ENCODE measurements at regions not wholly inside any gene's neighbourhood (a gene's known extent, or its start where the extent isn't known, plus 50 kb on each side); places are given as distances from the start of the nearest gene placed in this dataset.

- TF ChIP-seq CTCF (IDR thresholded peaks at IDR 0.05 in 2 of 3, conservative IDR thresholded peaks at IDR 0.05 in 1 of 3; ENCODE audit: insufficient read depth in 2 of 3, low read depth in 1 of 3, low read length in 3 of 3) (no peak), EZH2 (IDR thresholded peaks at IDR 0.05; ENCODE audit: borderline replicate concordance, low read depth, low read length) (no peak), KLF16 (IDR thresholded peaks at IDR 0.05) (no peak), CBX8 (IDR thresholded peaks at IDR 0.05; ENCODE audit: borderline replicate concordance, extremely low read depth, low read depth, low read length, poor library complexity, severe bottlenecking) (no peak), ATF1 (CRISPR knock-in tag; IDR thresholded peaks at IDR 0.05) (no peak), ATF1 (tag; IDR thresholded peaks at IDR 0.05) (peak; percentile 47), ETS2 (tag; IDR thresholded peaks at IDR 0.05; ENCODE audit: borderline replicate concordance, poor library complexity, severe bottlenecking) (peak; percentile 9), POLR3G (IDR thresholded peaks at IDR 0.05; ENCODE audit: extremely low read depth, insufficient read length, insufficient replicate concordance) (no peak), TCF7L2 (IDR thresholded peaks at IDR 0.05; ENCODE audit: low read depth, low read length) (no peak), ZC3H4 (CRISPR knock-in tag; IDR thresholded peaks at IDR 0.05; ENCODE audit: borderline replicate concordance) (no peak), TBP (optimal IDR thresholded peaks at IDR 0.05; ENCODE audit: low read depth, low read length) (no peak), CCNT2 (IDR thresholded peaks at IDR 0.05; ENCODE audit: borderline replicate concordance, extremely low read depth, insufficient read length, low read depth, low read length) (no peak), PHTF2 (CRISPR knock-in tag; IDR thresholded peaks at IDR 0.05) (no peak), RBM25 (IDR thresholded peaks at IDR 0.05; ENCODE audit: low read depth, low read length, severe bottlenecking) (no peak), CBX1 (IDR thresholded peaks at IDR 0.05; ENCODE audit: low read depth) (0 out of 2 replicates have a peak, but pooled peaks have one; percentile 43), NUFIP1 (IDR thresholded peaks at IDR 0.05; ENCODE audit: partially characterized antibody) (no peak), PCBP1 (IDR thresholded peaks at IDR 0.05; ENCODE audit: low read depth, low read length, poor library complexity, severe bottlenecking) (no peak), ZNF75A (CRISPR knock-in tag; IDR thresholded peaks at IDR 0.05) (peak; percentile 91), HMGN3 (IDR thresholded peaks at IDR 0.05; ENCODE audit: borderline replicate concordance, extremely low read depth, insufficient read length, low read depth, low read length) (peak; percentile 25), ZNF324 (CRISPR knock-in tag; IDR thresholded peaks at IDR 0.05) (no peak), PTTG1 (tag; IDR thresholded peaks at IDR 0.05; ENCODE audit: low read depth) (no peak), SREBF2 (CRISPR knock-in tag; IDR thresholded peaks at IDR 0.05) (no peak), FOXK2 (conservative IDR thresholded peaks at IDR 0.05 in 1 of 2, IDR thresholded peaks at IDR 0.05 in 1 of 2; ENCODE audit: low read depth in 2 of 2) (no peak)
These were observed 167.5 kb downstream of the VEGFA start (continued) for GRCh38 chr6:43937236-43938177.

Data from K562 (cell line).